ENCODE measurements at regions not wholly inside any gene's neighbourhood (a gene's known extent, or its start where the extent isn't known, plus 50 kb on each side); places are given as distances from the start of the nearest gene placed in this dataset.

DNA sequence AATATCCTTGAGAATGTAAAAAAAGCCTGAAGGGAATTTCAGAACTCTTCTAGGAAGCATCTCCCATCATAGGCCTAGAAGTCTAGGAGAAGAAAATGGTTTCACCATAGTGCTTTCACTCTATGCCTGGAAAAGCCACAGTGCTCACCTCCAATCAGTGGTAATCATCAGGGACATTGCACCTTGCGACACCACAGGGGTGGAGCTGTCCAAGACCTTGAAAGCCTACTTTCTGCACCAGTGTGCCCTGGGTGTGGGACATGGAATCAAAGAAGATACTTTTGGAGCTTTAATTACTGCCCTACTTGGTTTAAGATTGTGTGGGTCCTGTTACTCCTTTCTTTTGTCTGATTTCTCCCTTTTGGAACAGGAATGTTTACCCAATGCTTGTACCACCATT, 146.8 kb upstream of the NDST4 start:
- Mint-ChIP-seq H3K27me3 (no peaks in the 10 kb centered on the region), H3K4me3 (no peak overlapping the region), H3K36me3 (ENCODE audit: low read depth) (no peaks in the 10 kb centered on the region), H3K4me1 (no peaks in the 10 kb centered on the region), H3K27ac (no peak overlapping the region), H3K9me3 (no peaks in the 10 kb centered on the region)
- ChIA-PET CTCF (no interaction called here), POLR2A (no interaction called here)
- DNase-seq = no peak
- TF ChIP-seq, protein P1, sequence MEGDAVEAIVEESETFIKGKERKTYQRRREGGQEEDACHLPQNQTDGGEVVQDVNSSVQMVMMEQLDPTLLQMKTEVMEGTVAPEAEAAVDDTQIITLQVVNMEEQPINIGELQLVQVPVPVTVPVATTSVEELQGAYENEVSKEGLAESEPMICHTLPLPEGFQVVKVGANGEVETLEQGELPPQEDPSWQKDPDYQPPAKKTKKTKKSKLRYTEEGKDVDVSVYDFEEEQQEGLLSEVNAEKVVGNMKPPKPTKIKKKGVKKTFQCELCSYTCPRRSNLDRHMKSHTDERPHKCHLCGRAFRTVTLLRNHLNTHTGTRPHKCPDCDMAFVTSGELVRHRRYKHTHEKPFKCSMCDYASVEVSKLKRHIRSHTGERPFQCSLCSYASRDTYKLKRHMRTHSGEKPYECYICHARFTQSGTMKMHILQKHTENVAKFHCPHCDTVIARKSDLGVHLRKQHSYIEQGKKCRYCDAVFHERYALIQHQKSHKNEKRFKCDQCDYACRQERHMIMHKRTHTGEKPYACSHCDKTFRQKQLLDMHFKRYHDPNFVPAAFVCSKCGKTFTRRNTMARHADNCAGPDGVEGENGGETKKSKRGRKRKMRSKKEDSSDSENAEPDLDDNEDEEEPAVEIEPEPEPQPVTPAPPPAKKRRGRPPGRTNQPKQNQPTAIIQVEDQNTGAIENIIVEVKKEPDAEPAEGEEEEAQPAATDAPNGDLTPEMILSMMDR (IDR thresholded peaks at IDR 0.05) = no peak
- no peak for ATAC-seq (ENCODE audit: low read depth)
- intact Hi-C loops (cut with micrococcal nuclease) = no loop called here

DNA sequence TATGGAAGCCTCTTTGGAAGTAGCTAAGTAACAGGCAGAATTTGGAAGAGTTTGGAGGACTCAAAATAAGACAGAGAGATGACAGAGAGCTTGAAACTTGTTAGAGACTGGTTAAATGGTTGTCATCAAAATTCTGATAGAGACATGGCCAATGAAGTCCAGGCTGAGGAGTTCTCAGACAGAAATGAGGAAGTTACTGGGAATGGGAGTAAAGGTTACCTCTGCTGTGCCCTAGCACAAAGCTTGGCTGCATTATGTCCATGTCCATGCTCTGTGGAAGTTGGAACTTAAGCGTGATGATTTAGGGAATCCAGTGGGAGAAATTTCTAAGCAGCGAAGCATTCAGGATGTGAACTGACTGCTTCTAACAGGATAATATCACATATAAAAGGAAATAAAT, 146.2 kb upstream of the NDST4 start:
- no peak overlapping the region for H3K4me3 Mint-ChIP-seq
- no peaks in the 10 kb centered on the region for H3K9me3 Mint-ChIP-seq
- no peaks in the 10 kb centered on the region for H3K27me3 Mint-ChIP-seq
- H3K36me3 Mint-ChIP-seq (ENCODE audit: low read depth) = no peaks in the 10 kb centered on the region
- intact Hi-C loops (cut with micrococcal nuclease) = no loop called here
- H3K4me1 Mint-ChIP-seq = no peaks in the 10 kb centered on the region
- TF ChIP-seq, protein P1 (IDR thresholded peaks at IDR 0.05) = no peak
- DNase-seq (no peak), ATAC-seq (ENCODE audit: low read depth) (no peak)
- CTCF ChIA-PET = no interaction called here
- POLR2A ChIA-PET = no interaction called here
- no peak overlapping the region for H3K27ac Mint-ChIP-seq

DNA sequence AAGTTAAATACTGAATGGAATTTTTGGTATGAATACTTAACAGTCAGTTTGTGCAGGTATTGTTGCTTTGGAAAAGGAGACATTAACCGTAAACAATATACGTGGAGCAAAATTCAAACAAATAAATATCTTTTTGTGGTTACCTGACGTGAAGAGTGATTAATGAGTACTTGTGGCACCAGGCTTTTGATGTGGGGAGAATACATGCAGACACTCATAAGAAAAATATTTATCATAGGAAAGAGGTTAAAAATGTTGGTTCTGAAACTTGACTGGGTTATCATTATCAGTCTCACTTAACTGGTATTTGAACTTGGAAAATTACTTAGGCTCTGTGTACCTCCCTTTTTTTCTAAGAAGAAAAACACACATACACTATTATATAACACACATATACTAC, 136.4 kb upstream of the NDST4 start:
- DNase-seq (no peak), ATAC-seq (ENCODE audit: low read depth) (no peak)
- CTCF ChIA-PET = no interaction called here
- Mint-ChIP-seq H3K36me3 (ENCODE audit: low read depth) (no peaks in the 10 kb centered on the region), H3K27me3 (no peaks in the 10 kb centered on the region), H3K4me1 (no peaks in the 10 kb centered on the region), H3K27ac (no peak overlapping the region), H3K4me3 (no peak overlapping the region), H3K9me3 (peaks cover 3% of the 10 kb centered on the region)
- TF ChIP-seq, protein P1 (IDR thresholded peaks at IDR 0.05) = no peak
- intact Hi-C loops (cut with micrococcal nuclease) = no loop called here
- POLR2A ChIA-PET = no interaction called here

DNA sequence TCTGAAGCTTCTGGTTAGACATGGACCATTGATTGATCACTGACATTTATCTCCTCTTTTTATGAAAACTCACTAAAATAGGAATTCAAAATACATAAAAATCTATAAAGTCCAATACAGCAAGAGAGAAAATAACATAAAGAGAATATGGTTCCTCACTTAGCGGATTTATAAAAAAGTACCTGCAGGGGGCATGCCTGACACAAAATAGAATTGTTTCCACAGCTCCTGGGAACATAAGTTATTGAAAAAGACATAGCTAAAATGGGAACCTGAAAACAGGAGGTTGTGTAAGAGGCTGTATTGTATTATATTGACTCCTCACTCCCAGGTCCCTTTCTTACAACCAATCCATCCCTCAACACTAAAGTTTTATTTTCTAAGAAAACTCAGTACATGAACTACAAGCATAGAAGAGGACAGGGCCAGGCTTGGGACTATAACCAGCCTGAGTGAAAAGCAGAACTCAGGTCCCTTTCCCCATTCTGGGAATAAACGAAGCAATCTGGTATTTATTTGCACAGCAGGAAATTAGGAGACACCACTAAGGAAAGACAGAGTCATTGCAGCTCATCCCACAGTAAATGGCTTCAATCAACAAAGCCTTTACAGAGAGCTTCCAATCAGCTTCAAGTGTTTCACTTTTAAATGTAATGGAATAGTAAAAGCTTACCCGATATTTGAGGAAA, 121.1 kb upstream of the NDST4 start:
- Mint-ChIP-seq H3K4me1 (no peaks in the 10 kb centered on the region), H3K9me3 (no peaks in the 10 kb centered on the region), H3K27ac (no peak overlapping the region), H3K27me3 (no peaks in the 10 kb centered on the region), H3K4me3 (no peak overlapping the region), H3K36me3 (ENCODE audit: low read depth) (no peaks in the 10 kb centered on the region)
- ChIA-PET POLR2A (no interaction called here), CTCF (no interaction called here)
- intact Hi-C loops (cut with micrococcal nuclease) = no loop called here
- ATAC-seq (ENCODE audit: low read depth) (no peak), DNase-seq (no peak)
- TF ChIP-seq, protein P1 (IDR thresholded peaks at IDR 0.05) = no peak

DNA sequence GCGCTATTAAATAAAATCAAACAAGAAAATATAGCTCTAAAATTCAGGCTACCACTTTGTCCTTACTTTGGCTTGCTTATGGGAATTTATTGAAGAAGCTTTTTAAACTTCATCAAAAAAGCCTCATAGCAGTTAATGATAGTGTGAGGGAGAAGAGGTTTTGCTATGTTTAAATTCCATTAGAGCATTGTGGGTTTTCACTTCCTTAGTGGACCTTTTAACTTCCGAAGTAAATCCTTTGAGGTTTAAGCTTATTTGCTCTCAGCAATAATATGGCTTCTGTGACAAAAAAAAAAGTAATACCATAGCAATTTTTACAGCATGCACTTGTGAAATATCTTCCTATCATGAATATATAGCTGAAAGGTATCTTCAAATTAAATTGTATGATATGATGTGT, 120.2 kb upstream of the NDST4 start:
- Mint-ChIP-seq H3K4me1 (no peaks in the 10 kb centered on the region), H3K9me3 (no peaks in the 10 kb centered on the region), H3K27me3 (no peaks in the 10 kb centered on the region), H3K27ac (no peak overlapping the region), H3K4me3 (no peak overlapping the region), H3K36me3 (ENCODE audit: low read depth) (no peaks in the 10 kb centered on the region)
- ChIA-PET CTCF (no interaction called here), POLR2A (no interaction called here)
- DNase-seq (no peak), ATAC-seq (ENCODE audit: low read depth) (no peak)
- intact Hi-C loops (cut with micrococcal nuclease) = no loop called here
- TF ChIP-seq, protein P1 (IDR thresholded peaks at IDR 0.05) = no peak
